HG03520 (cell line): ENCODE measurements at regions not wholly inside any gene's neighbourhood (a gene's known extent, or its start where the extent isn't known, plus 50 kb on each side); places are given as distances from the start of the nearest gene placed in this dataset.

Experiments used
- ATAC-seq: cut with Tn5 transposase; IDR thresholded peaks from one replicate; pipeline ENCODE4 v1.9.1; 2021; ENCODE audit warnings: mild to moderate bottlenecking, moderate library complexity; ENCODE audit not compliant: unreplicated experiment

- ATAC-seq, result no peak
These were observed 269.1 kb upstream of the ZNF717 start for GRCh38 chr3:76054404-76054803.

GRCh38 chr3:76061654-76062053, 276.3 kb upstream of the ZNF717 start:
- ATAC-seq, result no peak

GRCh38 chr3:76063019-76063418, 277.7 kb upstream of the ZNF717 start:
- no peak for ATAC-seq

- no peak for ATAC-seq
These were observed 278.5 kb upstream of the ZNF717 start for GRCh38 chr3:76063811-76064210.

GRCh38 chr3:76065964-76066363, 280.6 kb upstream of the ZNF717 start:
- no peak for ATAC-seq

- no peak for ATAC-seq
These were observed 292.8 kb upstream of the ZNF717 start for GRCh38 chr3:76078101-76078500.

GRCh38 chr3:76083992-76084391, 298.6 kb upstream of the ZNF717 start:
- no peak for ATAC-seq

- no peak for ATAC-seq
These were observed 310.7 kb upstream of the ZNF717 start for GRCh38 chr3:76096036-76096435.

GRCh38 chr3:76096836-76097588, 311.7 kb upstream of the ZNF717 start:
- ATAC-seq, result no peak

- no peak for ATAC-seq
These were observed 312.2 kb upstream of the ZNF717 start for GRCh38 chr3:76097589-76097969.

GRCh38 chr3:76099956-76100355, 314.6 kb upstream of the ZNF717 start:
- no peak for ATAC-seq

- ATAC-seq, result no peak
These were observed 322.7 kb upstream of the ZNF717 start for GRCh38 chr3:76107935-76108570.

GRCh38 chr3:76111808-76112207, 326.5 kb upstream of the ZNF717 start:
- ATAC-seq, result no peak

- ATAC-seq, result no peak
These were observed 336.7 kb upstream of the ZNF717 start for GRCh38 chr3:76122007-76122406.

- ATAC-seq, result no peak
These were observed 344.1 kb upstream of the ZNF717 start for GRCh38 chr3:76129441-76129840.

- no peak for ATAC-seq
These were observed 346.2 kb upstream of the ZNF717 start for GRCh38 chr3:76131396-76132153.

- ATAC-seq, result no peak
These were observed 346.8 kb upstream of the ZNF717 start for GRCh38 chr3:76132154-76132470.

- ATAC-seq, result no peak
These were observed 348.8 kb upstream of the ZNF717 start for GRCh38 chr3:76134166-76134565.

GRCh38 chr3:76138921-76139320, 353.6 kb upstream of the ZNF717 start:
- ATAC-seq, result no peak

GRCh38 chr3:76147846-76148245, 362.5 kb upstream of the ZNF717 start:
- ATAC-seq, result no peak

GRCh38 chr3:76152028-76152427, 366.7 kb upstream of the ZNF717 start:
- no peak for ATAC-seq

- ATAC-seq, result no peak
These were observed 376.5 kb upstream of the ZNF717 start for GRCh38 chr3:76161856-76162255.
